Right renal cortex interstitium (tissue), 3 donors: ENCODE measurements at regions not wholly inside any gene's neighbourhood (a gene's known extent, or its start where the extent isn't known, plus 50 kb on each side); places are given as distances from the start of the nearest gene placed in this dataset.

Experiments used
- DNase-seq, 3 donors: peaks; one replicate each; pipeline ENCODE4 v3.0.0-alpha.2; 2013; ENCODE audit warnings: low read depth in 3 of 3, low spot score in 2 of 3

DNA sequence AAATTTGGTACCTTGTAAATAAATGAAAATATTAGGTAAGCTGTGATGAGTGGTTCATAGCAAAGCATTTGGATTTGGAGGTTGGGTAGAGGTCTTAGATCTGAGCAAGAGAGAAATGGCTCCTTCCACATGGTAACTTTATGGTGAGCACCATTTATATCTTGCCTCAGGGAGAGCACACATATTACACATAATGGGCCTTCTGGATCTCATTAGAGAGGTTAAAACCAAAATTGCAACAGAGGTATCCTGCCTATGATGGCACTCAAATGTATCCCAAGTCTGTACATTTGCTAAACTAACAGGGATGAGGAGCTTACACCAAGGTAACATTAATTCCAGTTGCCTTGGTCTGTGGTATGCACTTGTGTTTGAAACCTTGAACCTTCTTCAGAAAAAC, 87.1 kb upstream of the PUDP start:
- no peak for DNase-seq

DNA sequence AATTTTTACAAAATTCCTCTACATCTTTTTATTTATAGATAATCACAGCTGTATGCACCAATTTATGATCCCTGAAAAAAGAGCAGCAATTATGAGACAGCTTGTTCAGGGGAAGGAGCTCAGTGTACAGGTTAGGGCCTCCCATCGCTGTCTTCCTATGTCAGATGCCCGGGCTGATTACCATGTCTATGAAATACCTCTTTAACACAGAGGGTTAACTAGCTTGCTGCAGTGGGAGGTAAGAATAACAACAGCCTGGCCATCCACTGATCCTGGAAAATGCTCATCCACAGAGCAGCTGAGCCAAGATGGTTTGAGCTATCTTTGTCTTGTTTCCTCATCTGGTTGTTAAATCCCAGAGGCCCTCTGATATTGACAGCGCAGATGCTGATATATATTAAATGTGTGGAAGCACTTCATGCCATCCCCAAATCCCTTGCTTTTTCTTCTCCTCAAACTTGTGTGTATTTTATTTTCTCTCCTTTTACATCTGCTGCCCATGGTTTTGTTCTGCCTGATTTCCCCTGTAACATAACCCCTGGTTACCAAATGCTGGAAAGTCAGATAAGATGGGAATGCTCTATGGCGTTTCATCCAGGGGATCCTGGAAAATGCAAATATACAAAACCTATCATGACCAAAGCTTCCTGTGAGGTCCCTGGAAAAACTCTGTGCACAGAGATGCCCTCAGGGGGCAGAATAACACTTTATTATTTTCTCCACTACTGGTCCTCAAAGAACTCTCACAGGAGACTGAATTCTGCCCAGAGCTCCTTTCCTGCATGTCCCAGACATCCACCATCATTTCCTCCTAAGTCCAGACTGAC, 85.8 kb upstream of the PUDP start:
- no peak for DNase-seq

DNA sequence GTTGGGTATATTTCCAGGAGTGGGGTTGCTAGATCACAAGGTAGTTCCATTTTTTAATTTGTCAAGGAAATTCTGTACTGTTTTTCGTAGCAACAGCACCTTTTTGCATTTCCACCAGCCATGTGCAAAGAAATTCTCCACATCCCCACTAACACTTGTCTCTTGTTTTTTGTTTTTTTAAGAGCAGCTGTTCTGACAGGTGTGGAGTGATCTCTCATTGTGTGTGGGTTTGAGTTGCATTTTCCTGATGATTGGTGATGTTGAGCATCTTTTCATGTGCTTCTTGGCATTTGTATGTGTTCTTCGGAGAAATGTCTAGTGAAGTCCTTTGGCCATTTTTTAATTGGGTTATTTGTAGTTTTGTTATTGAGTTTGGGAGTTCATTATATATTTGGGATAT, 80.3 kb upstream of the PUDP start:
- no peak for DNase-seq

DNA sequence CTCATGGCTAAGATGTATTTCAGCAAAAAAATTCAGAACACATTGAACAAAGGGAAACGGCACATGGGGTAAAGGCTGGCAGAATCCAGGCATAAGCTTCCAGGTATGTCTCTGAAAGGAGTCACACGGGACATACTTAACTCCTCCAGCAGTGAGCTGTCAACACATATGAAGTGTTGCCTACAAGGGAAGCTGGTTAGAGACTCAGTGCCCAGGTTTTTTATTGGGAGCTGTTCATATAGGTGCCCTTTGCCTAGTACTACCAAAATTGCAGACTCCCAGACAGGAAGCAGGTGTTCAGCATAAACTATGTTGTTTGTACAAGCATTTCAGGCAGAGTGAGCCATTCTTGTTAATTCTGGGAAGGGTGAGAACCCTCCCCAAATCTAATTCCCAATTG, 77.4 kb upstream of the PUDP start:
- no peak for DNase-seq

DNA sequence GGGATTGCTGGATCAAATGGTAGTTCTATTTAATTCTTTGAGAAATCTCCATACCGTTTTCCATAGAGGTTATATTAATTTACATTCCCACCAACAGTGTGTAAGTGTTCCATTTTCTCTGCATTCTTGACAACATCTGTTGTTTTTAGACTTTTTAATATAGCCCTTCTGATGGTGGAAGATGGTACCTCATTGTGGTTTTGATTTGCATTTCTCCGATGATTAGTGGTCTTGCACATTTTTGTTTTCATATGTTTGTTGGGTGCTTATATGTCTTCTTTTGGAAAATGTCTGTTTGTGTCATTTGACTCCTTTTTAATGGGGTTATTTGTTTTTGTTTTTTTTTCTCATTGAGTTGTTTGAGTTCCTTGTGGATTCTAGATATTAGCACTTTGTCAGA, 75.3 kb upstream of the PUDP start:
- no peak for DNase-seq

DNA sequence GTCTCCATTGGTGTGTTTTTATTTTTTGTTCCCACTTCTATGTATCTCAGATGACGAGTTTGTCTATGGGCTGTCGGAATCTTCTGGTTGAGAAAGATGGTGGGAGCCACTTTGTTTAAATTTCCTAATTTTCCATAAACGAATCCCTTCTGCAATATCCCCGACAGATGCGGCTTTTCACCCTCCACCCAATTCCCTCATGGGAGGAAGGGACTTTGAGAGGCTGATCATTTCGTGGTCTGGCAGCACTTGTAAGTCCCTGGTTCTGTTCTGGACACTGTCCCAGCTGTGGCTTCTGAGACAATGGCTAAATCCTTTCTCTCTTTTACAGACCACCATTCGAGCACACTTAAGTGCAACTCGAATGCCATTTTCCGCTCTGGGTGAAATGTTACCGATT, 72.2 kb upstream of the PUDP start:
- DNase-seq, result no peak

DNA sequence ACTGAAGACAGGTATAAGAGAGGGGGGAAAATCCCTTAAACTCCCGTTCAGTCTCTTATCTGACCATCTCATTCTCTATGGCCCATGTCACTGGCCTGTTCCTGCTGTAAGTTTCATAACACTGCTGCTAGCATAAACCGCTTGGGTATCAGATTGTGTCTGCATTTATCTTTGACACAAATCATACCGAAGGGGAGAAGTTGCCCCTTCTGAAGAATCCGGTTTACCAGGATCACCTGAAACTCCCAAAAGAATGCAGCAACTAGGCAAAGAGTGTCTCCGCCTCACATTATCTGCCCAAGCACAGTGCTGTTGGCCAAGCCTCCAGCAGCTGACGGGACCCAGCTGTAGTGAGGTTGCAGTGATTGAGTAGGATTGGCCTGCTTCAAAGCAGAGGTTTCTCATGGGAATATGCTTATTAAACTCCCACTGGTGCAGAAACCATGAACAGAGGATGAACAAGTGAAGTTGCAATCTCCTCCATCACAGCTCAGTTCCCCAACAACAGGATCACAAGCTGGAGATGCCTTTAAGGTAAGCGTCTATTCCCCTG, 71.3 kb upstream of the PUDP start:
- no peak for DNase-seq

DNA sequence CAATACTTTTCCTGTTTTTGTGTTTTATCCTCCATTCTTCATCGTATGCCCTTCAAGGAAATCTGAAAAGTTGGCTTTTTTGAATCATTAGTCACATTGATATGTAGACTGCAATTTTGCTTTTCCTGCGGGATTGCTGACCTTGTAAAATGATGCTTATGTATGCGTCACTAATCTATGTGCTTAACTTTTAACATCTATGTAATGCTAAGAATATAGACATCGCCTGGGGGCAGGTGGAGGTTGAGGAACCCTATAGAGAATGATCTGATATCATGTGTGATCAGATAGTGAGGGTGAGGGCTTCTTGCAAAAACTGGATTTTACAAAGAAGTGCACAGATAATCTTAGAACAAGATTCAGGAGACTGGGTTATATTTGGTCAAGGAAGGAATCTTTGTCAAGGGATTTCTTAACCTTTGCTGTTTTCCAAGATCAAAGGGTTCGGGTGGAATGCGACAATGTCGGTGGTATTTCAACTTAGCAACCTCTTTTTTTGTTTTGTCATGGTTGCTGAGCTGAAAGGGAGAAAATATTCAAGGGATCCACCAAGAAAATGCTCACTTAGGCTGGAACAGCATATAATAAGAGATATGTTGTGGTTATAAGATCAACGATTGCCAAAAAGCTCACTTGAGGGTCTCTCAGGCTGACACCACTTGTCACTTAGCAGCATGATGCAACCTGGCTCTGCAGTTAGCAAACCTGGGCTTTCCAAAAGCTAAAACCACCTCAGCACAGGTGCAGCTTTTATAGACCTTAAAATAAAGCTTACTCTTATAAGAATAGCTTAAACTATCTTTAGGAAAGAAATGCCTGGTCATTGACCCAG, 70.6 kb upstream of the PUDP start:
- DNase-seq, result no peak

DNA sequence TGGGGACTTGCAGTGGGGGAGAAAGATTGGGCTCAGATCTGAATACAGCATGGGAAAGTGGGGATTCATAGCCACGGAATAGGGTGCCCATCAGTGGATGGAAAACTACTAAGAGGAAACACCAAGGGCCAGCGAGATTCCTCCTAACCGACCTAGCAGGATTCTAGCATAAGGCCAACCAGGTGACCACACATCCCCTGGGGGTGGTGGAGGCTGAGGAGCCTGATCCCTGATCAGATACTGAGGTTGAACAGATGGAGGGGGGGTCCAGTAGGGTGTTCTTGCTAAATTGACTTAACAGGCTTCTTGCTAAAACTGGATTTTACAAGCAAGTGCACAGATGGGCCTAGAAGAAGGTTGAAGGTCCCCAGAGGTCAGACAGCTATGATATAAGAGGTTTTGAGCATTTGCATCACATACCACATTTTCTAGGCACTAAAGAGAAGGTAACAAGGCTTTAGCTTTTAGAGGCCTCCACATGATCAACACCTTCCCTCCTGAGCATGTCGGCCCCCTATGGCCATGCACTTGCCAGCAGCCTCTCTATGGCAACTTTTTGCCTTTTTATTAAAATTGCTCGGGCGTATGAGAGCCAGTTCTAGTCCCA, 69.1 kb upstream of the PUDP start:
- DNase-seq, result no peak

DNA sequence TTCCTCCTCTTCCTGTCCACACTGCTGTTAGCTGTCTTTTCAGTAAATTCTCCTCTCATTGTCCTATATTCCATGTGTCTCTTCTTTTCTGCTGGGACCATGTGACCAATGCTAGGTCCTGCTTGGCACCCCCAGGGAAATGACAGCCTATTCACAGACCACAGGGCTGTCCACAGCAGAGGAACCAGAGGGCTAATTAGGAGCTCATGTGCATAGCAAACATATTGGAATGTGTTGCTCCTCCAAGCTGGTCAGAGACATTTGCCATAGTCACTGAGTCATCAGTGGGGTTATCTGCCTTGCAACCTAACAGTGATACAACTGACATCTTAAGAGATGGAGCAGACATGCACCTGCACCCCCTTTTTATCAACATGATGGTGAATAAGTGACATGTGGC, 67.9 kb upstream of the PUDP start:
- DNase-seq, result no peak

DNA sequence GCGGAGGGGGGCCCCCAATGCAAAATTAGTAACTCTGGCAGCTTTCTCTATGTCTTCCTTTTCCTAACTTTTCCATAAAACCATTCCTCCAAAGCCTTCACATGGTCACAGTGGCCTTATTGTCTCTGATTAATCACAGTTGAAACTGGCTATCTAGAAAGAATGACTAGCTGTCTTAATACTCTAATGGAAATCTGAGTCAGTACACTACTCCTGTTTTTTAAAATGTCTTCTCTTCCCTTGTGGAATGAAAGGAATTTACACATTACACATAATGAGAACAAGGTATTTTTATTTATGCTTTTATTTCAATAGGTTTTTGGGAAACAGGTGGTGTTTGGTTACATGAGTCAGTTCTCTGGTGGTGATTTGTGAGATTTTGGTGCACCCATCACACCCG, 66.3 kb upstream of the PUDP start:
- DNase-seq, result no peak

DNA sequence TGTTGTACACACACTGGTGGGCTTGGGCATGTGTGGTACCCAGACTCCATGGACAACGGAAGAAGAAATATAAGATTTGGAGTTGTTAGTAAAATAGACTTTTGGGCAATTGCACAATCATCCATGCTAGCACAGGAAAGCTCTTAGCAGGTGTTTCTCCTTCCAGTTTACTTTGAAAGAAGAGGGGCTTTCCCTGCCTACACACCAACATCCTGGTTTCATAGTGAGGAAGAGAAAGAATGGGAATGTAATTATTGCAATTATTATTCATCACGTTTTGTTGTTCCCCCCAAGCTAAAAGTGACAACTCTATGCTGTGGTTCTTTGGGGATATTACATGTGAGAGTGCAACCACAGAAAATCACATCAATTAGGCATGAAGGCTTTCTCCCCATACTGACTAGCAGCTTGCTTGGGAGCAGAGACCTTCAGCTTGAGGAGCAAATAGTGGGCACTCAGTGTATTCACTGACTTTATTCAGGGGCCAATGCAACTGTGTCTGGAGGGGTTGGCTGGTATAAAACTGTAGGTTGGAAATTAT, 57.2 kb upstream of the PUDP start:
- DNase-seq, result no peak

DNA sequence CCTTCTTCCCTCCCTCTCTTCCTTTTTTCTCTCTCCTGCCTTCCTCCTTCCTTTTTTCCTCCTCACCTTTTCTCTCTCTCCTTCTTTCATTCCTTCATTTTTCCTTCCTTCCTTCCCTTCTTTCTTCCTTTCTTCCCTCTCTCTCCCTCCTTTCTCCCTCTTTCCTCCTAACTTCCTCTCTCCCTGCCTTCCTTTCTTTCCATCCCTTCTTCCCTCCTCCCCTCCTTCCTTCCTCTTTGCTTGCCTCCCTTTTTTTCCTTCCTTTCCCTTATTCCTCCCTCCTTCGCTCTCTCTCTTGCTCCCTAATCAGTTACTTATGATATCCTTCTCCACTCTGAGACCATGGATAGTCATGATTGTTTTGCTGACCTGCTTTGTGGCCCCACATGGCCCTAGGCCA, 56.7 kb upstream of the PUDP start:
- DNase-seq, result no peak

DNA sequence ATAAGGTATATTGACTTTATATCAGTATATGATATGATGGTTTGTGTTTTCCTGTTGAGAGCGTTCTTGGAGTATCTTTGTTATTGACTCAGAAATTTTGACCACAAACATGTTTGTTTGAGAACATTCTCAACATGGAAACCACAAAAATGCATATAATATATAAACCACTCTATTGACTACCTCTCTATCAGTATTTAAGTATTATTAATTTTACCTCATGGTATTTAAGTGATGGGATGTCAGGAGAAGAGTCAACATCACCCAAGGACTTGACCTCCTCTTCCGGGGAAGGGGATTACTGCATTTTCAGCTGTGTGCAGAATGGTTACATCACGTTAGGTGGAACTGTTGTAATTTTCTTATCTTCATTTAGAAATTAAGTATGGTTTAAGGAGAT, 54.3 kb upstream of the PUDP start:
- no peak for DNase-seq

DNA sequence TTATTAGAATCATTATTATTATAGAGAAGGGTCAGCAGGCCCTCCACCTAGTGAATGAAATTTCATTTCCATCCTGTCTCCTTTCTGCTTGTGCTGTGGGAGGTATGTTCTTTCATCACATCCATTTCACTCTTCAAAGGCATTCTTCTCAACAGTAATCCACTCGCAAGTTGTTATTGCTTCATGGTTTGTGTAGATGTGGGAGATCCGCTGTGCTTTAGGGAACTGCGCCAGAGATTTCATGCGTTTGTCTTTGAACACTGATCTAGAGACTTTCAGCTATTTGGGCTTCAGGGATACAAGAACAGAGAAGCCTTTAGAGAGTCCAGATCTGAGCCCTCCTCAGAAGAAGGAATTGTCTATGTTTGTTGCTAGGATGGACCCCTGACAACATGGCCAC, 53.5 kb upstream of the PUDP start:
- no peak for DNase-seq

DNA sequence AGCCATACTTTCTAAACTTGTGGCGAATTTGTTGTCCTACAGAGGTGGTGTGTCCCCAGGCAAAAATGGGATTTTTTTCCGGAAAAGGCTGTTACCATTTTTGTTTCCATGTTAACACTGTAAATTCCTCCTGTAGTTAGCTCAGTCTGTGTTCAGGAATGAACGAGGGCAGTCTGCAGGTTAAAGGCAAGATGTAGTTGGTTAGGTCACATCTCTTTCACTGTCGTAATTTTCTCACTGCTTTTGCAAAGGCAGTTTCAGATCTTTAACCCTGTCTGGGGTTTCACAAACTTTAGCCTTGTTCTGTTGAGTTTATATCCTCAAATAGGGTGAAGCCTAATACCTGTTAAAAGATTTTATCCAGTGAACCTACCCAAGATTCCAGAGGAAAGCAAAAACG, 50.5 kb upstream of the PUDP start:
- DNase-seq, result no peak
